ENCODE measurements at regions not wholly inside any gene's neighbourhood (a gene's known extent, or its start where the extent isn't known, plus 50 kb on each side); places are given as distances from the start of the nearest gene placed in this dataset.
"Not testable (repeated sequence)": the region's sequence is repeated elsewhere in the genome, so short reads cannot be mapped to it uniquely, and the experiment has no call there.

DNA sequence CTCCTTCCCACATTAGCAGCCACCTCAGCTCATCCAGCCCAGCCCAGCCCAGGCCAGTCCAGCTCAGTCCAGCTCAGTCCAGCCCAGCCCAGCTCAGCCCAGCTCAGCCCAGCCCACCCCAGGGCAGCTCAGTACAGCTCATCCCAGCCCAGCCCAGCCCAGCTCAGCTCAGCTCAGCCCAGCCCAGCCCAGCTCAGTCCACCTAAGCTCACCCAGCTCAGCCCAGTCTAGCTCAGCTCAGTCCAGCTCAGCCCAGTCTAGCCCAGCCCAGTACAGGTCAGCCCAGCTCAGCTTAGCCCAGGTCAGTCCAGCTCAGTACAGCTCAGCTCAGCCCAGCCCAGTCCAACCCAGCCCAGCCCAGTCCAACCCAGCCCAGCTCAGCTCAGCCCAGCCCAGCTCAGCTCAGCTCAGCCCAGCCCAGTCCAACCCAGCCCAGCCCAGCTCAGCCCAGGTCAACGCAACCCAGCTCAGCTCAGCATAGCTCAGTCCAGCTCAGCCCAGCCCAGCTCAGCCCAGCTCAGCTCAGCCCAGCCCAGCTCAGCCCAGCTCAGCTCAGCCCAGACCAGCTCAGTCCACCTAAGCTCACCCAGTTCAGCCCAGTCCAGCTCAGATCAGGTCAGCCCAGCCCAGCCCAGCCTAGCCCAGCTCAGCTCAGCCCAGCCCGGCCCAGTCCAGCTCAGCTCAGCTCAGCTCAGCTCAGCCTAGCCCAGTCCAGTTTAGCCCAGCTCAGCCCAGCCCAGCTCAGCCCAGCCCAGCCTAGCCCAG is 63.0 kb downstream of the TMEM121 start:
- TF ChIP-seq POLR2AphosphoS5 (IDR thresholded peaks at IDR 0.05; ENCODE audit: borderline replicate concordance, low read depth, low read length) = no peak
- TF ChIP-seq FOXP2 (optimal IDR thresholded peaks at IDR 0.05; ENCODE audit: control extremely low read depth, extremely low read length, insufficient read depth) = no peak
- no peak for TF ChIP-seq EZH2 (IDR thresholded peaks at IDR 0.05)
- H3K9ac ChIP-seq (ENCODE audit: insufficient read length) = no peak overlapping the region
- H3K36me3 ChIP-seq (ENCODE audit: insufficient read depth, low read length) = no peaks in the 10 kb centered on the region
- H3K9me3 ChIP-seq (ENCODE audit: low read depth, low read length) = no peaks in the 10 kb centered on the region
- no peak overlapping the region for H3K27ac ChIP-seq
- H3K4me3 ChIP-seq = no peak overlapping the region
- DNase-seq (ENCODE audit: low read depth, low spot score) = no peak

GRCh38 chr14:105589926-105590185 is 63.5 kb downstream of the TMEM121 start:
- H3K9me3 ChIP-seq (ENCODE audit: low read depth, low read length); H3K9ac ChIP-seq (ENCODE audit: insufficient read length); H3K27ac ChIP-seq; H3K36me3 ChIP-seq (ENCODE audit: insufficient read depth, low read length); H3K4me3 ChIP-seq; DNase-seq (ENCODE audit: low read depth, low spot score): not testable (repeated sequence)

- no peak for TF ChIP-seq FOXP2 (optimal IDR thresholded peaks at IDR 0.05; ENCODE audit: control extremely low read depth, extremely low read length, insufficient read depth)
- no peak for TF ChIP-seq EZH2 (IDR thresholded peaks at IDR 0.05)
- TF ChIP-seq POLR2AphosphoS5 (IDR thresholded peaks at IDR 0.05; ENCODE audit: borderline replicate concordance, low read depth, low read length) = no peak
- Histone ChIP-seq H3K4me3 (no peak overlapping the region), H3K9me3 (ENCODE audit: low read depth, low read length) (no peaks in the 10 kb centered on the region), H3K27ac (no peak overlapping the region), H3K36me3 (ENCODE audit: insufficient read depth, low read length) (no peaks in the 10 kb centered on the region), H3K9ac (ENCODE audit: insufficient read length) (no peak overlapping the region)
- DNase-seq (ENCODE audit: low read depth, low spot score) = no peak
These were observed 64.7 kb downstream of the TMEM121 start for GRCh38 chr14:105591052-105591451.

GRCh38 chr14:105591792-105592341 is 65.5 kb downstream of the TMEM121 start:
- not testable (repeated sequence) for DNase-seq (ENCODE audit: low read depth, low spot score); H3K36me3 ChIP-seq (ENCODE audit: insufficient read depth, low read length); H3K27ac ChIP-seq; H3K9me3 ChIP-seq (ENCODE audit: low read depth, low read length); H3K9ac ChIP-seq (ENCODE audit: insufficient read length); H3K4me3 ChIP-seq

DNA sequence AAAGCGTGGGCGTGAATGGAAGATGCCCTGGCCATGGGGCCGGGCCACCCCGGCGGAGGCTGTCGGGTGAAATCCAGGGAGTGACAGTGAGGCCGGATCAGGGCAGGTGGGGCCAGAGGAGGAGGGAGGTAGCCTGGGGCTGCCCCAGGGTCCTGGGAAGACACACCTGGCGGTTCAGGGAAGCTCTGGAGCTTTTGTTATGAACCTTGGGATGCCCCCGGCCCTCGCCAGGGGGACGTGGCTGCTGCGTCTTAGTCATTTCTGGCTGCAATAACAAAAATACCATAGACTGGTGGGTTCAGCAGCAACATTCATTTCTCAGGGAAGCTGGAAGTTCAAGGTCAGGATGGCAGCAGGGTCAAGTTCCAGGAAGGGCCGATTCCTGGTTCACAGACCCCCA is 66.3 kb downstream of the TMEM121 start:
- not testable (repeated sequence) for H3K4me3 ChIP-seq; H3K9ac ChIP-seq (ENCODE audit: insufficient read length); H3K9me3 ChIP-seq (ENCODE audit: low read depth, low read length); DNase-seq (ENCODE audit: low read depth, low spot score); H3K27ac ChIP-seq; H3K36me3 ChIP-seq (ENCODE audit: insufficient read depth, low read length)

DNA sequence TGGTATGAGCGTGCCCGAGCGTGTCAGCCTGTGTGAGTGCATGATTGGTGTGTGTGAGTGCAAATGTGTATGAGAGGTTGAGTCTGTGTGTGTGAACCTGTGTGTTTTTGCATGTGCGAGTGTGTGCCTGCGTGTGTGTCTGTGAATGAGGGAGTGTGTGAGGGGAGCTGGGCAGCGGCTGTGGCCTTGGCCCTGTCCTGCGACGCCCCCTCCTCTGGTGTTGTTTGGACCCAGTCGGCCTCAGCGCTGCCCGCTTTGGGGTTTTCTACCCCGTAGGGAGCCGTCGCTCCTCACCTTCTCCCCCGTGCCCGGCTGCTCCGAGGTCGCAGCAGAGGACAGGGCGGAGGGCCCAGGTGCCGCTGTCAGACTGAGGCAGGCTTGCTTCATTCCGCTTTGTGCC is 69.0 kb downstream of the TMEM121 start:
- not testable (repeated sequence) for H3K9me3 ChIP-seq (ENCODE audit: low read depth, low read length); H3K9ac ChIP-seq (ENCODE audit: insufficient read length); H3K27ac ChIP-seq; H3K36me3 ChIP-seq (ENCODE audit: insufficient read depth, low read length); DNase-seq (ENCODE audit: low read depth, low spot score); H3K4me3 ChIP-seq

- H3K27ac ChIP-seq; H3K9me3 ChIP-seq (ENCODE audit: low read depth, low read length): not testable (repeated sequence)
These were observed 70.0 kb downstream of the TMEM121 start for GRCh38 chr14:105596374-105596773.

GRCh38 chr14:105598040-105598763 is 71.8 kb downstream of the TMEM121 start:
- H3K9ac ChIP-seq (ENCODE audit: insufficient read length); H3K27ac ChIP-seq; H3K36me3 ChIP-seq (ENCODE audit: insufficient read depth, low read length); DNase-seq (ENCODE audit: low read depth, low spot score); H3K9me3 ChIP-seq (ENCODE audit: low read depth, low read length); H3K4me3 ChIP-seq: not testable (repeated sequence)

More at GRCh38 chr14:105596374-105596773, 70.0 kb downstream of the TMEM121 start:
- DNase-seq (ENCODE audit: low read depth, low spot score); H3K36me3 ChIP-seq (ENCODE audit: insufficient read depth, low read length); H3K9ac ChIP-seq (ENCODE audit: insufficient read length); H3K4me3 ChIP-seq: not testable (repeated sequence)

DNA sequence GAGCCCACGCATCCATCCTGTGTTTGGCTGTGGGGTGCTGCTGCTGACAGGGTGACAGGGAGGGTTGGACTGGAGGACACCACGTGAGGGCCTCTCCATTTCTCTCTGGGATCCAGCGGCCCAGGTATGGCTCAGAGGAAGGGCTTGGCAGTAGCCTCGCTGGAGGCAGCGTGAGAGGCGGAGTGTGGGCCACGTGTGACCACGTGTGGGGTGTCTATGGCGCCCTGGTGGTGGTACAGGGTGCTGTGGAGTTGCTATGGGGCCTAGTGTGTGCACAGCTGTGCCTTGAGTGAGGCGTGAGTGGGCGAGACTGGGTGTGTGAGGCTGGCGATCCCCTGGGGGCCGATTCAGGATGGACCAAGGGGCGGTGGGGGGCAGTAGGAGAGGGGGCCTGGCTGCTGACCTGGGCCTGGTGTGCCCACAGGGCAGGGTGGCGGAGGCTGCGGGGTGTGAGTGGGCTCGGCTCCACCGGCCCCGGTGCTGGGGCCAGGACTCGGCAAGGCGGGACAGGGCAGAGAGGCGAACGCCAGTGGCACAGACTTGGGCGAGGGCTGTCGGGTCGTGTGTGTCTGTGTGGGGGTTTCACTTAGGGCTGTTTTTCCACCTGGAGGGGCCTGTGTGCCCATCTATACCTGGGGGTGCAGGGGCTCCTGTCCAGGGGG is 72.7 kb downstream of the TMEM121 start:
- not testable (repeated sequence) for H3K9ac ChIP-seq (ENCODE audit: insufficient read length); H3K9me3 ChIP-seq (ENCODE audit: low read depth, low read length); DNase-seq (ENCODE audit: low read depth, low spot score); H3K27ac ChIP-seq; H3K4me3 ChIP-seq; H3K36me3 ChIP-seq (ENCODE audit: insufficient read depth, low read length)

DNA sequence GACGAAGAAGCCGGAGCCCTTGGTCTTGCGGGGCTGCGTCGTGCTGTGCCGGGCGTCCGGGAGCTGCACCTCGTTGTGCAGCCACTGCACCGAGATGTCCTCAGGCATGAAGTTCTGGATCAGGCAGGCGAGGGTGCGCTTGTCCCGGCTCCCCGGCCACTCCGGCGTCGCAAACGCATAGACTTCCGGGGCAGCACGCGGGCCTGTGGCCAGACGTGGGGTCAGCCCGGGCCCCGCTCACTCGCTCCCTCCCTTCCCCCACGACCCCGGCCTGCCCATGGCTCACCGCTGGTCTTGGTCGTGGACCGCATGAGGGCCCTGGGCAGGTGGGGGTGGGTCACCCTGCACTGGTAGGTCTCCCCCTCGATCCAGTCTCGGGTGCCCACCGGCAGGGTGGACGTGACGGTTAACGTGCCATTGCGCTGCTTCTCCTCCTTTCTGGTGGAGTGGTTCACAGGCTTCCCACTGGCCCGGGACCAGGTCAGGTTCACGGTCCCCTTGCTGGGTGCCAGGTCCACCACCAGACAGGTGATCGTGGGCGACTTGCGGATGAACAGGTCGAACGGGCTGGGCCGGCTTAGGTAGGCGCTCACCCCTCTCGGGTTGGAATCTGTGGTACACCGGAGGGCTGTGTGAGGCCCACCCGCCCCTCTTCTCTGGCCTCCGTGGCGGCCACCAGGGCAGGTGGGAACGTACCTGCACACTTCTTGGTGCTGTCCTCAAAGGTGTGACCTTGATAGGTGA is 74.0 kb downstream of the TMEM121 start:
- not testable (repeated sequence) for H3K27ac ChIP-seq; H3K9me3 ChIP-seq (ENCODE audit: low read depth, low read length); H3K4me3 ChIP-seq; H3K36me3 ChIP-seq (ENCODE audit: insufficient read depth, low read length); H3K9ac ChIP-seq (ENCODE audit: insufficient read length); DNase-seq (ENCODE audit: low read depth, low spot score)

All from SK-N-MC (cell line).